ENCODE measurements at regions not wholly inside any gene's neighbourhood (a gene's known extent, or its start where the extent isn't known, plus 50 kb on each side); places are given as distances from the start of the nearest gene placed in this dataset.

GRCh38 chr17:14580499-14580898, 279.6 kb downstream of the HS3ST3B1 start:
- no peak for TF ChIP-seq EP300 (IDR thresholded peaks at IDR 0.05)
- no peak for TF ChIP-seq CTCF (IDR thresholded peaks at IDR 0.05)
- TF ChIP-seq POLR2AphosphoS5 (IDR thresholded peaks at IDR 0.05), result no peak
- TF ChIP-seq POLR2A (IDR thresholded peaks at IDR 0.05; ENCODE audit: low read depth), result no peak

All from esophagus muscularis mucosa (tissue), 4 donors.